Adrenal gland (tissue), 9 donors: ENCODE measurements at regions not wholly inside any gene's neighbourhood (a gene's known extent, or its start where the extent isn't known, plus 50 kb on each side); places are given as distances from the start of the nearest gene placed in this dataset.
"Not testable (repeated sequence)": the region's sequence is repeated elsewhere in the genome, so short reads cannot be mapped to it uniquely, and the experiment has no call there.

Experiments used
- DNase-seq, 7 donors: peaks; one replicate each; pipeline ENCODE4 v3.0.0-alpha.2; 2019 to 2020
- H3K27ac ChIP-seq, 5 donors: fragments of 200-600 bp; sonication (generic) in 4 of 5; 1 replicate in 3 of 5; 2 replicates in 2 of 5; pipeline versions ENCODE4 v1.5.1 to v1.8.0; 2016 to 2020; ENCODE audit warnings: mild to moderate bottlenecking in 1 of 5
- H3K27me3 ChIP-seq: fragments of 200-600 bp; 2 replicates; pipeline ENCODE4 v1.8.0; 2021
- H3K36me3 ChIP-seq, 2 donors: fragments of 200-600 bp; replicated peaks in 1 of 2; 1 replicate in 1 of 2; 2 replicates in 1 of 2; pipeline versions ENCODE4 v1.5.1 to v1.8.0; 2018 to 2022
- H3K4me1 ChIP-seq, 2 donors: fragments of 200-600 bp; replicated peaks in 1 of 2; 1 replicate in 1 of 2; 2 replicates in 1 of 2; pipeline versions ENCODE4 v1.5.1 to v1.8.0; 2018 to 2021
- H3K4me3 ChIP-seq, 4 donors: fragments of 200-600 bp; sonication (generic) in 3 of 4; one replicate each; pipeline ENCODE4 v1.5.1; 2016 to 2018
- H3K9me3 ChIP-seq, 3 donors: fragments of 200-600 bp; sonication (generic) in 1 of 3; replicated peaks in 1 of 3; 1 replicate in 2 of 3; 2 replicates in 1 of 3; pipeline versions ENCODE4 v1.5.1 to v1.8.0; 2016 to 2021
- POLR2A ChIP-seq, 2 donors: fragments of 450-650 bp; IDR thresholded peaks; one replicate each; pipeline ENCODE4 v1.6.1; 2017; ENCODE audit warnings: antibody characterized with exemption in 2 of 2, mild to moderate bottlenecking in 2 of 2, moderate library complexity in 1 of 2
- WGBS, 4 donors: extraction: QIAGEN DNeasy Blood & Tissue Kit in 2 of 4; methylation state at CpG; one replicate each; pipeline versions ENCODE4 v1.1.5 to v1.1.7; 2013 to 2017; 5-methylcytosine and 5-hydroxymethylcytosine counted together
- intact Hi-C, 2 donors: fragments of 100-400 bp; cut with DNase I; formaldehyde crosslinking; loops; one replicate each; pipeline versions ENCODE4 v1.14.1 to v1.15.0; 2022 to 2023
- TF ChIP-seq, protein P1 (sequence below), 6 experiments: fragments of 450-650 bp in 4 of 6; fragments of 200-600 bp in 2 of 6; sonication (generic) in 1 of 6; IDR thresholded peaks; 1 replicate in 5 of 6; 2 replicates in 1 of 6; pipeline versions ENCODE4 v1.5.1 to v1.8.0; 2016 to 2021; ENCODE audit warnings: antibody characterized with exemption in 6 of 6, mild to moderate bottlenecking in 2 of 6, moderate library complexity in 1 of 6
- donor health status: healthy with polysubstance abuse.
- donor health status: Bipolar disorder and iron deficiency.
- donor health status: DM: yes; HTN: yes; CAD: no.
- donor health status: DM: no; HTN: no; CAD: no.
- donor health status: DM: no; HTN: no; CAD: no.

DNA sequence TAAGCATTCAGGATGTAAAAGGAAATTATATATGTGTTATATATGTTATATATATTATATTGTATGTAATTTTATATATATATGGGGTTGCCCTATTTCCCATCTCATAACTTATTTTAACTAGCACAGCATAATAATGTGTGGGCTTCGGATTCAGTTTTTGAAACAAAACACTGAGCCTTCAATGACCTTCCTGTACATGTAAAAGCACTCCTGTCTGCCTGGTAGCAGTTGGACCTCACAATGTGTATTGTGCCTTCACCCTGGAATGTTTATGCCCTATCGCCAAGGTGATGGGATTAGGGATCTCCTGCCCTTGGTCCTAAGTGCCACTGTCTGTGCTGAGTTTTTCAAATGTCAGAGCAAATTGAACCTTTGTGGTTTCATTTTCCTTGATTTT, 968.8 kb downstream of the TUBA3C start:
- TF ChIP-seq, protein P1, sequence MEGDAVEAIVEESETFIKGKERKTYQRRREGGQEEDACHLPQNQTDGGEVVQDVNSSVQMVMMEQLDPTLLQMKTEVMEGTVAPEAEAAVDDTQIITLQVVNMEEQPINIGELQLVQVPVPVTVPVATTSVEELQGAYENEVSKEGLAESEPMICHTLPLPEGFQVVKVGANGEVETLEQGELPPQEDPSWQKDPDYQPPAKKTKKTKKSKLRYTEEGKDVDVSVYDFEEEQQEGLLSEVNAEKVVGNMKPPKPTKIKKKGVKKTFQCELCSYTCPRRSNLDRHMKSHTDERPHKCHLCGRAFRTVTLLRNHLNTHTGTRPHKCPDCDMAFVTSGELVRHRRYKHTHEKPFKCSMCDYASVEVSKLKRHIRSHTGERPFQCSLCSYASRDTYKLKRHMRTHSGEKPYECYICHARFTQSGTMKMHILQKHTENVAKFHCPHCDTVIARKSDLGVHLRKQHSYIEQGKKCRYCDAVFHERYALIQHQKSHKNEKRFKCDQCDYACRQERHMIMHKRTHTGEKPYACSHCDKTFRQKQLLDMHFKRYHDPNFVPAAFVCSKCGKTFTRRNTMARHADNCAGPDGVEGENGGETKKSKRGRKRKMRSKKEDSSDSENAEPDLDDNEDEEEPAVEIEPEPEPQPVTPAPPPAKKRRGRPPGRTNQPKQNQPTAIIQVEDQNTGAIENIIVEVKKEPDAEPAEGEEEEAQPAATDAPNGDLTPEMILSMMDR (IDR thresholded peaks at IDR 0.05): no peak
- no peak for TF ChIP-seq POLR2A (IDR thresholded peaks at IDR 0.05)
- WGBS, 4 donors: 47 to 84% (median 81%) methylated on average over 2 of the region's 2 CpGs
- Histone ChIP-seq H3K27me3 (no peaks in the 10 kb centered on the region), H3K27ac (no peak overlapping the region), H3K4me1 (no peaks in the 10 kb centered on the region), H3K36me3 (no peaks in the 10 kb centered on the region), H3K4me3 (no peak overlapping the region), H3K9me3 (no peaks in the 10 kb centered on the region)
- intact Hi-C loops: no loop called here
- DNase-seq: peak in 2 of 7 donors; percentile 53 to 64

DNA sequence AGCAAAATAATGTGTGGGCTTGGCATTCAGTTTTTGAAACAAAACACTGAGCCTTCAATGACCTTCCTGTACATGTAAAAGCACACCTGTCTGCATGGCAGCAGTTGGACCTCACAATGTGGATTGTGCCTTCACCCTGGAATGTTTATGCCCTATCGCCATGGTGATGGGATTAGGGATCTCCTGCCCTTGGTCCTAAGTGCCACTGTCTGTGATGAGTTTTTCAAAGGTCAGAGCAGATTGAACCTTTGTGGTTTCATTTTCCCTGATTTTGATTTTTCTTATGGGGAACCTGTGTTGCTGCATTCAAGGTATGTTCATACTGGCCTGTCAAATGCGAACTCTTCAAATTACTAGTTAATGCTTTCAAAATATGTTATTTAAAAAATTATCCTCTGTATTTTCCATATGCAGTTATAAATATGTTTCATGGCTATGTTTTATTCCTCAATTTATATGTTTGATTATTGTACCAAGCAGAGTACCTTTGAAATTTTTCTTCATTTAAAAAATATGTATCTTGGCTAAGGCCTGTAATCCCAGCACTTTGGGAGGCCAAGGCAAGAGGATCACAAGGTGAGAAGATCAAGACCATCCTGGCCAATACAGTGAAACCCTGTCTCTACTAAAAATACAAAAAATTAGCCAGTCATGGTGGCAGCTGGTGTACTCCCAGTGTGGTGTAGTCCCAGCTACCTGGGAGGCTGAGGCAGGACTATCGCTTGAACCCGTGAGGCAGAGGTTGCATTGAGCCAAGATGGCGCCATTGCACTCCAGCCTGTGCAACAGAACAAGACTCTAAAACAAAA, 969.7 kb downstream of the TUBA3C start:
- H3K27ac ChIP-seq, H3K4me3 ChIP-seq, H3K36me3 ChIP-seq, H3K27me3 ChIP-seq, H3K4me1 ChIP-seq, intact Hi-C loops, H3K9me3 ChIP-seq: not testable (repeated sequence)
- DNase-seq: peak in 6 of 7 donors; percentile 31 to 85 (median 54)
- 68 to 73% (median 72%) methylated on average over 5 of the region's 5 CpGs for WGBS, 4 donors

DNA sequence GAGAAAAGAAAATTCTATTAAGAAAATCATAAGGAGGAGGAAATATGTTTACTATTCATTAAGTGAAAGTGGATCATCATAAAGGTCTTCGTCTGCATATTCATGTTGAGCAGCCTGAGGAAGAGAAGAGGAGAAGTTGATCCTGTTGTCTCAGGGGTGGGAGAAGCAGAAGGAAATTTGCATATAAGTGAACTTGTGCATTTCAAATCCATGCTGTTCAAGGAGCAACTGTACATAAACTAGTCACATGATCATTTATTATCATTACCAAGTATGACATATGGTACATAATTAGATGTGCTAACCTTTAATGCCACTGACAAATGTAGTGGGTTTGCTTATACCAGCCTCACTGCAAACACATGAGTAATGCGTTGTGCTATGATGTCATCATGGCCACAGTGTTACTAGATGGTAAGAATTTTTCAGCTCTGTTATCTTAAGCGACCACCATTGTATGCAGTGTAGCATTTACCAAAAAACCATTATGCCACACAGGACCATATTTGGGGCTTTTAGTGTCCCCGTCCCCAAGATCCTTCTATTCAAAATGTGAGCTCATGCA, 976.9 kb downstream of the TUBA3C start:
- intact Hi-C loops, H3K4me3 ChIP-seq, H3K9me3 ChIP-seq, H3K27ac ChIP-seq, DNase-seq, H3K4me1 ChIP-seq, H3K27me3 ChIP-seq, H3K36me3 ChIP-seq: not testable (repeated sequence)
- WGBS, 4 donors: 55 to 64% (median 60%) methylated on average over 3 to 4 of the region's 4 CpGs

DNA sequence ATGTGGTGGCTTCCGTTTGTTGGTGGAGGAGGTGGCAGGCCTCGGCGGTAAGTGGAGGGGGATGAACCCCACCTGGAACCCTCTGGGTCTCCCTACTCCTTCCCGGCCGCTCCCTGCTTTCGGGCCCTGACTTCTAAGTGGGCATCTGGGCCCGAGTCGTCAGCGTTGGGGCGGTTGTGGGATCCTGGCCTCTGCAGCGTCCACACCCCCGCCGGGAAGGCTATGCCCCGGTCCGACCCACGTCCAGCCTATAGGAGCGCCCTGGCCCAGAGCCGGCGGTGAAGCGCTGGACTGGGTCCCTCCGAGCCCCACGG, 986.3 kb downstream of the TUBA3C start:
- DNase-seq, H3K9me3 ChIP-seq, H3K27ac ChIP-seq, H3K27me3 ChIP-seq, H3K36me3 ChIP-seq, H3K4me3 ChIP-seq, H3K4me1 ChIP-seq, intact Hi-C loops: not testable (repeated sequence)
- 67 to 75% methylated on average over 5 to 7 of the region's 22 CpGs; no CpG with 5 or more reads in 2 of the 4 donors for WGBS, 4 donors

DNA sequence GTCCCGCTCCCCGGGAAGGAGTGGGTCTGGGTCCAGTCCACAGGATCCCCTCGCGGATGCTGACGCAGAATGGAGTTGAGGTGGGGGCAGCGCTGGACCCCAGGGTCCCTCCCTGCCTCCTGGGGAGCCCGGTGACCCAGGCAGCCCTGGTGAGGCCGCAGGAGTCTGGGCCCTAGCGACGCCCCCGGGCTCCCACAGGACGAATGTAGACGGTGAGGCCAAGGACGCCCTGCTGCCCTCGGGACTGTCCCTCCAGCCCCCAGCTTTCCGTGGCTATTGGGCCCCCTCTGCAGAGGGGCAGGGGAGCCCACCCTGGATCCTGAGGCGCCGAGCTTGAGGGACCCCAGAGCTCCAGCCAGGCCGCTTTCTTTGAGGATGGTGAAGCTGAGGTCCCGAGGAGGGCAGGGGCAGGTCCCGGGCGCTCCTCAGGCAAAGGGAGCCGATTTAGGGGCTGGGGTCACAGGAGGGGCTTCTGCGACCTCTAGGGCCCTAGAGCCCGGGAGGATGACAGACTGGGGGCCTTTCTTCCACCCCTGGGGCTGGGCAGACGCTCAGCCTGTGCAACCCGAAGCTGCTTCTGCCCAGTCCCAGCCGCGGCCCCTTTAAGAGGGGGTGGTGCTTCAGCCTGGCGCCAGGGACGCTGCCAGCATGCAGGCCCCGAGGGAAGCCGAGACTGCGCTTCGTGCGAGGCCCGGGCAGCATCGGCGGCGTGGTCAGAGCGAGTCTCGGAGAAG, 986.8 kb downstream of the TUBA3C start:
- intact Hi-C loops, H3K27ac ChIP-seq, H3K27me3 ChIP-seq, H3K36me3 ChIP-seq, H3K4me3 ChIP-seq, DNase-seq, H3K4me1 ChIP-seq, H3K9me3 ChIP-seq: not testable (repeated sequence)
- 68 to 83% (median 75%) methylated on average over 2 to 12 of the region's 42 CpGs; no CpG with 5 or more reads in 1 of the 4 donors for whole genome bisulfite sequencing, 4 donors

DNA sequence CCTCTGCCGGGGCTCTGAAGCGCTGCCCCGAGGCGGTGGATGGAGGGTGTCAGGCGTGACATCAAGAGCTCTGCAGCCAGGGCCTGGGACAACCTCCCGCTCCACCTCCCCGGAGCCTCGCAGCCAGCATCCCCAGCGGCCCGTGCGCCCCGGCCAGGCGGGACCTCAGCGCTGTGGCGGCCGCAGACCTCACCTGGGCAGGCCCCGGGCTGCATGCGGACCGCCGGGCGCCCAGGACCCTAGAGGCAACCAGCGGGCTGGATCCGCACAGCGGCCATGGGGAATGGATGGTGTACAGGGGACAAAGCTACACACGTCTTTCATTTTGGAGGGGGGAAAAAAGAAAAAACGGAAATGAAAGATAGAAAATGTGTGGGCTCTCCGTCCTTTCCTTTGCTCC, 987.5 kb downstream of the TUBA3C start:
- H3K27ac ChIP-seq, intact Hi-C loops, H3K4me1 ChIP-seq, H3K9me3 ChIP-seq, H3K27me3 ChIP-seq, H3K36me3 ChIP-seq, H3K4me3 ChIP-seq, DNase-seq: not testable (repeated sequence)
- WGBS, 4 donors: 60 to 77% (median 71%) methylated on average over 13 to 24 of the region's 27 CpGs; no CpG with 5 or more reads in 1 of the 4 donors
